ENCODE measurements at regions not wholly inside any gene's neighbourhood (a gene's known extent, or its start where the extent isn't known, plus 50 kb on each side); places are given as distances from the start of the nearest gene placed in this dataset.

DNA sequence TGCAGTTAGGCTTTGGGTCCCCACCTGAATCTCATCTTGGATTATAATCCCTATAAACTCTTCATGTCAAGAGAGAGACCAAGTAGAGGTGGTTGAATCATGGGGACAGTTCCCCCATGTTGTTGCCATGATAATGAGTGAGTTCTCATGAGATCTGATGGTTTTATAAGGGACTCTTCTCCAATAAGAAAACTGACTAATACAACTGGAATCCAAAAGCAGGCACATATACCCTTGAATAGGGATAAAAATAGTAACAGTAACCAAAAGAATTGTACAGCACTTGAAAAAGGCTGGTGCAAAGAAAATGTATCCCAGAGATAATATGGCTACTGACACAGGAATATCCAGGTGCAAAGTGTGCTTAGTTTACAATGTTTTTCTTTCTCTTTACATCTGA, 351.5 kb upstream of the MAD2L1 start:
- TF ChIP-seq POLR2AphosphoS5 (IDR thresholded peaks at IDR 0.05; ENCODE audit: borderline replicate concordance, low read depth, low read length): no peak
- TF ChIP-seq EZH2 (IDR thresholded peaks at IDR 0.05): no peak
